ENCODE measurements at regions not wholly inside any gene's neighbourhood (a gene's known extent, or its start where the extent isn't known, plus 50 kb on each side); places are given as distances from the start of the nearest gene placed in this dataset.
A peak's percentile ranks its signal among the peaks of the same experiment; 100 is the strongest.

GRCh38 chr13:63948045-63948444 is 2532.4 kb upstream of the PCDH20 start:
- peaks cover 20% of the 10 kb centered on the region; the same call in 1 of the 2 replicates for H3K4me1 ChIP-seq (ENCODE audit: insufficient read depth, low read length)
- no peak overlapping the region for H3K4me2 ChIP-seq (ENCODE audit: low read depth, low read length)
- H3K9me3 ChIP-seq (ENCODE audit: low read length): no peaks in the 10 kb centered on the region
- DNase-seq (ENCODE audit: low spot score) (peak; percentile 40), FAIRE-seq (no peak), ATAC-seq (peak; percentile 89)
- H3K36me3 ChIP-seq (replicated peaks in 1 of 2; ENCODE audit: control insufficient read depth in 1 of 2, insufficient read depth in 2 of 2, low read length in 2 of 2): no peaks in the 10 kb centered on the region
- no peaks in the 10 kb centered on the region for H3K27me3 ChIP-seq (ENCODE audit: control insufficient read depth in 1 of 2, insufficient read depth in 2 of 2, low read length in 2 of 2)
- no peak overlapping the region for H3K4me3 ChIP-seq (replicated peaks in 1 of 3; ENCODE audit: insufficient read depth in 1 of 3, low read depth in 2 of 3, low read length in 3 of 3)
- WGBS (ENCODE audit: low lambda C conversion rate): 67% methylated on average over 3 of the region's 3 CpGs
- BruUV-seq (replicated peaks): no TSS peak
- H3K27ac ChIP-seq (ENCODE audit: extremely low read length, insufficient read depth, low read length): no peak overlapping the region
- no peak overlapping the region for H2AFZ ChIP-seq (ENCODE audit: low read length)
- H3K79me2 ChIP-seq (ENCODE audit: insufficient read depth, low read length): no peaks in the 10 kb centered on the region
- intact Hi-C loops (cut with micrococcal nuclease; ENCODE audit: unreplicated experiment) (no loop called here), in situ Hi-C loops (cut with HindIII; ENCODE audit: extremely low pct_ligation_motif_present, low pct_unique_long_range_greater_than_20kb) (no loop called here)
- H4K20me1 ChIP-seq (ENCODE audit: insufficient read depth, low read length): no peaks in the 10 kb centered on the region
- ChIA-PET POLR2A (no interaction called here), CTCF (ENCODE audit: low intra/inter-chr PET ratio, low total read pairs) (no interaction called here)
- no peak overlapping the region for H3K9ac ChIP-seq (ENCODE audit: insufficient read depth, low read depth, low read length)
- TF ChIP-seq SETDB1 (CRISPR knock-in tag; IDR thresholded peaks at IDR 0.05; ENCODE audit: borderline replicate concordance) (no peak), FOSL2 (CRISPR knock-in tag; IDR thresholded peaks at IDR 0.05) (peak; percentile 79), SATB2 (CRISPR knock-in tag; IDR thresholded peaks at IDR 0.05) (no peak), SMAD1 (CRISPR knock-in tag; IDR thresholded peaks at IDR 0.05; ENCODE audit: borderline replicate concordance, low read depth) (no peak), MAFF (IDR thresholded peaks at IDR 0.05; ENCODE audit: low read depth, low read length) (peak; percentile 35; the same call in 1 of the 2 replicates), IKZF4 (CRISPR knock-in tag; IDR thresholded peaks at IDR 0.05; ENCODE audit: borderline replicate concordance, low read depth, not compliant biosample characterization) (no peak), HMG20A (CRISPR knock-in tag; IDR thresholded peaks at IDR 0.05; ENCODE audit: borderline replicate concordance) (peak; percentile 26; the same call in 1 of the 2 replicates), JDP2 (CRISPR knock-in tag; IDR thresholded peaks at IDR 0.05; ENCODE audit: borderline replicate concordance) (no peak), EP300 (IDR thresholded peaks at IDR 0.05; ENCODE audit: low read depth in 2 of 2, low read length in 2 of 2) (0 out of 4 replicates have a peak, but pooled peaks of 1 of the 2 experiments have one; percentile 11), EP300 (CRISPR knock-in tag; IDR thresholded peaks at IDR 0.05; ENCODE audit: borderline replicate concordance) (no peak), FOXA3 (CRISPR knock-in tag; IDR thresholded peaks at IDR 0.05) (peak; percentile 42), CAMTA2 (CRISPR knock-in tag; IDR thresholded peaks at IDR 0.05; ENCODE audit: borderline replicate concordance) (no peak), MAFK (conservative IDR thresholded peaks at IDR 0.05 in 1 of 2, IDR thresholded peaks at IDR 0.05 in 1 of 2; ENCODE audit: low read length in 2 of 2) (peak; percentile 36 to 45; a peak in 3 of 4 replicates), NR2F1 (CRISPR knock-in tag; IDR thresholded peaks at IDR 0.05) (peak; percentile 82 to 87), LCORL (IDR thresholded peaks at IDR 0.05) (no peak), LCORL (CRISPR knock-in tag; IDR thresholded peaks at IDR 0.05) (peak; percentile 30; the same call in 1 of the 2 replicates), PAXIP1 (CRISPR knock-in tag; conservative IDR thresholded peaks at IDR 0.05) (0 out of 2 replicates have a peak, but pooled peaks have one; percentile 21), NR2F2 (IDR thresholded peaks at IDR 0.05; ENCODE audit: borderline replicate concordance, low read depth) (peak; percentile 42; the same call in 1 of the 2 replicates), FOXP4 (CRISPR knock-in tag; IDR thresholded peaks at IDR 0.05) (peak; percentile 43; the same call in 1 of the 2 replicates), RARA (CRISPR knock-in tag; IDR thresholded peaks at IDR 0.05) (peak; percentile 79), SALL1 (CRISPR knock-in tag; IDR thresholded peaks at IDR 0.05) (peak; percentile 58), FOXP1 (IDR thresholded peaks at IDR 0.05) (no peak), FOXP1 (CRISPR knock-in tag; IDR thresholded peaks at IDR 0.05) (peak; percentile 72)
